ENCODE measurements at regions not wholly inside any gene's neighbourhood (a gene's known extent, or its start where the extent isn't known, plus 50 kb on each side); places are given as distances from the start of the nearest gene placed in this dataset.
A peak's percentile ranks its signal among the peaks of the same experiment; 100 is the strongest.

- Histone ChIP-seq H3K4me3 (replicated peaks; ENCODE audit: low read depth, low read length) (no peak overlapping the region), H3K27me3 (replicated peaks; ENCODE audit: control insufficient read depth, insufficient read depth, low read length) (no peaks in the 10 kb centered on the region), H3K36me3 (ENCODE audit: control insufficient read depth, insufficient read depth, low read length) (no peaks in the 10 kb centered on the region)
- TF ChIP-seq CTCF (IDR thresholded peaks at IDR 0.05; ENCODE audit: insufficient read depth, low read length, poor library complexity, severe bottlenecking): no peak
- DNase-seq (ENCODE audit: extremely low read depth, insufficient read length): no peak
These were observed 95.3 kb upstream of the FOXN2 start for GRCh38 chr2:48219234-48219554.

- TF ChIP-seq CTCF (IDR thresholded peaks at IDR 0.05; ENCODE audit: insufficient read depth, low read length, poor library complexity, severe bottlenecking): no peak
- DNase-seq (ENCODE audit: extremely low read depth, insufficient read length): no peak
These were observed 94.7 kb upstream of the FOXN2 start for GRCh38 chr2:48219555-48220436.

GRCh38 chr2:48220501-48220900, 94.0 kb upstream of the FOXN2 start:
- no peak for TF ChIP-seq CTCF (IDR thresholded peaks at IDR 0.05; ENCODE audit: insufficient read depth, low read length, poor library complexity, severe bottlenecking)
- H3K36me3 ChIP-seq (ENCODE audit: control insufficient read depth, insufficient read depth, low read length): no peaks in the 10 kb centered on the region
- H3K27me3 ChIP-seq (replicated peaks; ENCODE audit: control insufficient read depth, insufficient read depth, low read length): no peaks in the 10 kb centered on the region
- no peak for DNase-seq (ENCODE audit: extremely low read depth, insufficient read length)
- H3K4me3 ChIP-seq (replicated peaks; ENCODE audit: low read depth, low read length): no peak overlapping the region

More at GRCh38 chr2:48219555-48220436, 94.7 kb upstream of the FOXN2 start:
- Histone ChIP-seq H3K36me3 (ENCODE audit: control insufficient read depth, insufficient read depth, low read length) (no peaks in the 10 kb centered on the region), H3K4me3 (replicated peaks; ENCODE audit: low read depth, low read length) (no peak overlapping the region), H3K27me3 (replicated peaks; ENCODE audit: control insufficient read depth, insufficient read depth, low read length) (no peaks in the 10 kb centered on the region)

- H3K36me3 ChIP-seq (ENCODE audit: control insufficient read depth, insufficient read depth, low read length): no peaks in the 10 kb centered on the region
- TF ChIP-seq CTCF (IDR thresholded peaks at IDR 0.05; ENCODE audit: insufficient read depth, low read length, poor library complexity, severe bottlenecking): no peak
These were observed 92.5 kb upstream of the FOXN2 start for GRCh38 chr2:48221846-48222516.

GRCh38 chr2:48227617-48228344, 86.7 kb upstream of the FOXN2 start:
- TF ChIP-seq CTCF (IDR thresholded peaks at IDR 0.05; ENCODE audit: insufficient read depth, low read length, poor library complexity, severe bottlenecking): no peak
- H3K4me3 ChIP-seq (replicated peaks; ENCODE audit: low read depth, low read length): no peak overlapping the region
- no peaks in the 10 kb centered on the region for H3K36me3 ChIP-seq (ENCODE audit: control insufficient read depth, insufficient read depth, low read length)
- H3K27me3 ChIP-seq (replicated peaks; ENCODE audit: control insufficient read depth, insufficient read depth, low read length): no peaks in the 10 kb centered on the region
- peak; percentile 38 for DNase-seq (ENCODE audit: extremely low read depth, insufficient read length)

More at GRCh38 chr2:48221846-48222516, 92.5 kb upstream of the FOXN2 start:
- Histone ChIP-seq H3K27me3 (replicated peaks; ENCODE audit: control insufficient read depth, insufficient read depth, low read length) (no peaks in the 10 kb centered on the region), H3K4me3 (replicated peaks; ENCODE audit: low read depth, low read length) (no peak overlapping the region)
- no peak for DNase-seq (ENCODE audit: extremely low read depth, insufficient read length)
